ENCODE measurements at regions not wholly inside any gene's neighbourhood (a gene's known extent, or its start where the extent isn't known, plus 50 kb on each side); places are given as distances from the start of the nearest gene placed in this dataset.
A peak's percentile ranks its signal among the peaks of the same experiment; 100 is the strongest.
"Not testable (repeated sequence)": the region's sequence is repeated elsewhere in the genome, so short reads cannot be mapped to it uniquely, and the experiment has no call there.

DNA sequence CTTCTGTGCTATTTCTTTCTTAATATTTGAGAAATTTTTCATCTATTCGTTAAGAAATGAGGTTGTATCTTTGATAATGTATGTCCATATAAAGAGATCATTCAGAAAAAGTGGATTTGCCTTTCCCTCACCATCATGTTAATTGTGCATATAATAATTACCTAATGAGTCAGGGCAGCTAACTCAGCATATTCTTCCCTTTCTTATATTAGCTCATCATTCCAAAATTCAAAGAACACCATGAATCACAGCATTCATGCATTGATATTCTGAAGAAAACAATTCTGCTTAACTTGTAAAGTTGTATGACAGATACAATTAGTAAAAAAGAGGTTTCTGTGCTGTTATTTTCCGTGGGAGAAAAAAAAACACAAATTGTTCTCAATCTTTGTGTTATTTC lies 630.6 kb downstream of the TLE1 start:
- DNase-seq = no peak

DNA sequence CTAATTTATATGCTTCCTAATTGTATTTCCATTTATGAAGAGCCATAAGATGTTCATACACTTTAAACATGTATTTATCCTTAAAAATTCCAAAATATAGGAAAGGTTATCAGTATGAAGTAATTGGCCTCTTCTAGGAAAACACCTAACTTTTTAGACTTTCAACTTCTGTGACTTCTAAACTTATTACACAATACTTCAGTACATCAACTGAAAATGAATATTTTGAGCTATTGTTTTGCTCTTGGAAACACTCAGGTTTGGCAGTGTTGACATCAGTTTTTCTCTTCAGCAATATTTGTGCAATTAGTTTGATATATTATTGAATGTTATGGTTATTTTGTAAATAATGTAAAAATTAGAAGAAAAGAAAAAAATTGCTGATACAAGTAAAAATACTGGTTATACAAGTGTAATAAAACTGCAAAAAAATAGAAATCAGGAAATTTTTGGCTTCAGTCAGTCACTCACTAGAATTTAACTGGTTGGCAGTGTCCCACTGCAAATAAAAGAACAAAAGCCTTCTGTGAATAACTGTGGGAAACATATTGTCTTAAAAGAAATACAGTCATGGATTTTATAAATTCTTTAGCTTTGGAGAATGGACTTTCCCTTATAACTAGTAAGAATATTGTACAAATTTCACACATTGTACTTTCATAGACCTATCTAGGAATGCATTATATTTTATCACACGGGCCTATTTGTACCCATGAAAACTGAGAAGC lies 635.9 kb downstream of the TLE1 start:
- DNase-seq = no peak

DNA sequence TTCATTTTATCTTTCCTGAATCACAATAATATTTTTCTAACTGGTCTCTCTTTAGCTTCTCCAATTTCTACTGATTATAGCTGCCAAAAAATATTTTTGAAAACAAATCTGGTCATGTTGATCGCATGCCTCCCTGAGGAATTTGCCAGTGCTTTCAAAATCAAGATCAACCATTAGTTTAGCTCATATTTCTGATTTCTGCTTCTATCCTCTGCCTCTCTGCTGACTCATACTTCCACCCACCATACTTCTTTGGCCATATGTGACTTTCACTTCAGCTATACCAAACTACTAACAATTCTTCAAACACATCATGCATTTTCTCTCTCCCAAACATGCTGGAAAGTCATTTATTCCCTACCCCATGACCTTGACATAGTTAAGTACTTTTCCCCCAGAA lies 636.5 kb downstream of the TLE1 start:
- no peak for DNase-seq

DNA sequence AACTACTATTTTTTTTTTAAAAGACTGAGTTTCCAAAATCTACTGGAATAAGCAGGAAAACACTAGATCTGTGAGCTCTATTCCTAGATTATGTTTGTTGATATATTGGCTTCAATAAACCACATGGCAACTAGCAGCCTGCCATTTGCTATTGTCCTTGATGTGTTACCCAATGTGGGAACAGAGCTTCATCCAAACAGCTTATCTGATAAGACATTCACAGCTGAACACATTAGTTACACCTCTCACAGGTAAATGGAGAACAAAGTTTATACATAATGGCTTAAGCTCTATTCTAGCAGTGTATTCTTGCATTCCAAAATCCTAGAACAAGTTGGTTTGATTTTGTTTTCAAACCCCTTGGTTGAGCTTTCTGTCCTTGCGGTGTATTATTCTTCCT lies 642.1 kb downstream of the TLE1 start:
- DNase-seq = no peak

DNA sequence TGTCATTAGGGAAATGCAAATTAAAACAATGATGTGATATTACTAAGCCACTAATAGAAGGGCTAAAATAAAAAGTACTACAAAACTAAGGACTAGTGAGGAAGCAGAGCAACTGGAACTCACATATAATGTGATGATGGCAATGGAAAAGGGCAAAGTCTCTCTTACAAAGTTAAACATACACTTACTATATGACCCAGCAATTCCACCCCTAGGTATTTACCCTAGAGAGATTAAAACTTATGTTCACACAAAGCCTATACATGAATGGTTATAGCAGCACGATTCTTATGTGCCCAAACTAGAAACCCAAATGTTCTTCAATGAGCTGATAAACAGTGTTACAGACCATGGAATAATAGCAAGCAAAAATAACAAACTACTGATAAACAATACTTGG lies 643.7 kb downstream of the TLE1 start:
- no peak for DNase-seq

DNA sequence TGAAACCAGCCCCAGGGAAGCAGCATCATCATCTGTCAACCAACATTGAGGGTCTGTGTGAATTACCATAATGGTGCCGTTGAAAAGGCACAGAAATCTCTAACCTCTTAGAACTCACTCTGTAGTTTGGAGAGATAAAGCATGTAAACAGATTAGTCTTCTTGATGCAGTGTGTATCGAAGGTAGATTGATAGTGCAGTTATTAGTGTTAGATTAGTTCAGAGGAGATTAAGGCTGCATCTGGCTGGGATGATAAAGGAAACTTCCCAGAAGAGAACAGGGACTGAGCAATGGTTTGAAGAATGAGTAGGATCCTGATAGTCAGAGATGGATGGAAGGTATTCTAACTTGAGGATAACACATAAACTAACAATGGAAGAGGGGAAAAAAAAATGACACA lies 651.5 kb downstream of the TLE1 start:
- DNase-seq = no peak

DNA sequence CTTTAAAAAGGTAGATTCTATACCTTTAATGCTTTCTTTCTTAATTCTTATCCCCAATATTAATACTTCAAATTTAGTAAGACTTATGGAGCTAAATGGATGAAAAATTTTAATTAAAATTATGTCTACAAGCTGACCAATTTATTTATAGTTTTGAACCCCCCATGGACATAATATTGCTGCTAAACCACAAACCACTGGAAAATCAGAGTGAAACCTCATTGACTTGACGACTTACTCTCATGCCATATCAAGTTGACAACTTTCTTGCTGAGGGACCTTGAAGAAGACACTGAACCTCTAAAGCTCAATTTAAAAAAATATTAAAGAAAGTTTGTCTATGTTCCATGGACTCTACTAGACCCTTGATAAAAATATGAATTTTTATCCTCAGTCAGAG lies 653.7 kb downstream of the TLE1 start:
- DNase-seq = no peak

DNA sequence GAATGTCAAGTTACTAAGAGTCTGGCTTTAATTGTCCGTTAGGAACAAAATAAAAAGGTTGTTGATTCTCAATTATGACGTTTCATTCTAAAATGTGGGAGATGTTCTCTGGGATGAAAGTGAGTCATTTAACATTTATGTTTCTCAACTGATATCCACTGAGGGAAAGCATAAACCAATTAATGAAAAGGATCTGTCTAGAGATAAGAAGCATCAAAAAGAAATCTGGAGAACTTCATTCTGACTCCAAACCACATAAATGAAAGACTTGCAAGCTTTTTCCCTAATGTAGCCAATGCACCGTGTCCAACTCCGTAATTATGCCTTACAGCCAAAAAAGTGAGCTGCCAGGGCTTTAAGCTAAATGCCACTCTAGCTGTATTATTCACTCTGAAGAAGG lies 654.2 kb downstream of the TLE1 start:
- DNase-seq = no peak

DNA sequence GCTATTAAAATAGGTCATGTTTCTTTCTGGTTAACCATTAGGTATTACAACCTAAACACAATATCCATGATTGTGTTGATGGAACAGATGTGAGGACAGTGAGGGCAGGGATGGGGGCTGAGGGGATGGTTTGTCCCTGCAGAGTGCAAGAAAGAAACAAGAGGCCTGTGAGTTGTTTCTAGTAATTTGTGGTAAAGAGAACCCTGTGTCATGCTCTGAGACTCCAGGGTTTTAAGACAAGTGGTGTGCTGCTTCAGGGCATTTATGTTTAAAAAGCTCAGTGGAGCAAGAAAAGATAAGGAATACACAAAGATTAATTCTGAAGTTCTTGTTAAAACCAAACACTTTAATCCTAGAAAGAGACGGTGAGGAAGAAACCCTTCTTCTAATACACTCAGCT lies 656.5 kb downstream of the TLE1 start:
- DNase-seq = no peak

DNA sequence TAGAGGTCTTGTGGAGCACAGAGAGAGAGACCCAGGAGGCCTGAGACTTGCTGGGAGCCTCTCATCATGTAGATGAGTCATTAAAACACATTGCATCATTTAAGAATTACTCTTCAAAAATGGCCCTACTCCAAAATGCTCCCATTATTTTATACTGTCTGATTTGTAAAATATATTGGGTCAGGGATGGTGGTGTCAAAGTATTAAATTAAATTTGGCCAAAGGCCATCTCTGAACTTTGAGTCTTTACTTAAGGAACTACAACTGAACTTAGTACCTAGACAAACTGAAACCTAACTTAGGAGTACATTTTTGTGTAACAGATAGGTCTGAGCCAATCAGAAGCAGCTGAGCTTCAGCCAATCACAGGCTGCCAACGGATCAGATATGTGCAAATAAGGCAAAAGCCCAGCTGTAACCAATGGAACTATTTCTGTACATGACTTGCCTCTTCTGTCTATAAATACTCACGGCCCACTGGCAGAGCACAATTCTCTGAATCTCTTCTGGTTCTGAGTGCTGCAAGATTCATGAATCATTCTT lies 657.2 kb downstream of the TLE1 start:
- no peak for DNase-seq

DNA sequence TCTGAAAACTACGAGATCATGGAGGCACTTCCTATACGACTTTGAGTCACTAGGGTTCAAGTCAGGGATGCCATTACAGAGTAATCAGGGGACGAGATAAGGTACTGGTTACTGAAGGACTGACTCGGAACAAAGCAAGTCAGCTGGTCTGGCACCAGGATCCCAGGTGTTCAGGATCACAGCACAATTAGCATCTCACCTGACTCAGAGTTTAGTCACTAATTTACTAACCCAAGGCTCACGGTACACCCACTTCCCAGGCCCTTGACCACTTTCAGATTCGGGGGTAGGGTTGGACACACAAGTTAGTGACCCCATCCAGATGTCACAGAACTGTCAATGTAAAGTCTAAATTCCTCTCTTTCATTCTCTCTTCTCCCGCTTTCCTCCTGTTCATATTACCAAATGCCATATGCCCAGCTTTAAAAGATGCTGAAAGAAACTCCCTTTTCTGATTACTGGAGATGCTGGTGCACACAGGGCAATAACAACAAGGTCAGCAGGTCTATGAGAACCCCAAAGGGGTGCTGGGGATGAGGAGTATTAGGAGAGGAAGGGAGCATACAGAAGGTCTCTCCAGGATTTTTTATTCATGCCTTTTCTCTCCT lies 657.8 kb downstream of the TLE1 start:
- DNase-seq = no peak

DNA sequence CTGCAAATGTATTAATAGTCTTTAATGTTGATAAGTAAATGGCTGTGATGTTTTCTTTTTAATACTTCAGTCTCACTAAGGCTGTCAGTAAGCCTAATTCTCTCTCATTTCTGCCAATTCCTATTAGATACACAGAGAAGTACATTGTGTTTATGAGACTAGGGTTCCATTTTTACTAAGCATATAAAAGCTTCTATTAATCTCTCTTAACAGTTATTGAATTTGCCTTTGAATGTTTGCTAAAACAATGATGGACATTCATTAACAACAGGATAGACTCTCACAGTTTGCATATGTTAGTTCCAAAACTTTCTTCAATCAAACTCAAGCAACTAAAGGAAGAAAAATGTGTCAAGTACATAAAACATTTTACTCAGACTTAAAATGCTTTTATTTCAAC lies 659.3 kb downstream of the TLE1 start:
- no peak for DNase-seq

DNA sequence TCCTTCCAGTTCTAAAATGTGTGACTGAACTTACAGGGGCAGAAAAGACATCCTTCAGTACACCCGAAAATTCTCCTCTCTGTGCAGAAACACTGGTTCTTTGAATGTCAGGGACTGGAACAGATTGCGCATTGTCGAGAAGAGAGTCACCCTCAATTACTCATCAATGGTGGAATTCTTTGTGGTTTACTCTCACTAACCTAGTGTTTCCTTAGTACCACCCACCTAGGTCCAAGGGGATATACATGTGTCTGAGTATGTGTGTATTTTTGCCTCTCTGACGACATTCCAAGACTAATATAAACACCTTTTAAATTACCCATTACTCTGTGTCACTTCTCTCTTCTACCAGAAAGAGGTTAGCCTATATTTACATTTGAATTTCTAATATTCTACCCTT lies 660.8 kb downstream of the TLE1 start:
- no peak for DNase-seq

DNA sequence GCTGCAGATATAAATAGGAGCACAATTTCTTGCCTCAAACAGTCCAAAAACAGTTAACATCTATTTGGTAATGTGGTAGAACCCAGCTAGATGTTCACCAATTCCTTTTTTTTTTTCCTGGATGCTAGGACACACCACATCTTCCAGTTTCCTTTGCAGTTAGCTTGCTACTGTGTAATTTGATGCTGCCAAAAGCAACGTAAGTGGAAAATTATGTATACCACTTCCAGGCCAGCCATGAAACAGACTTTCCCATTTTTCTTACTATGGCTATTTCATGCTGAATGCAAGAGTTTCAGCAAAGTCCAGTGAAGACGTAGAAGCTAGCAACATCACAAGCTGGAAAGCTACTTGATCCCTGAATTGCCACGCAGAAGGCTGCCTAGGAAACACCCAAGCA lies 667.2 kb downstream of the TLE1 start:
- DNase-seq = no peak

DNA sequence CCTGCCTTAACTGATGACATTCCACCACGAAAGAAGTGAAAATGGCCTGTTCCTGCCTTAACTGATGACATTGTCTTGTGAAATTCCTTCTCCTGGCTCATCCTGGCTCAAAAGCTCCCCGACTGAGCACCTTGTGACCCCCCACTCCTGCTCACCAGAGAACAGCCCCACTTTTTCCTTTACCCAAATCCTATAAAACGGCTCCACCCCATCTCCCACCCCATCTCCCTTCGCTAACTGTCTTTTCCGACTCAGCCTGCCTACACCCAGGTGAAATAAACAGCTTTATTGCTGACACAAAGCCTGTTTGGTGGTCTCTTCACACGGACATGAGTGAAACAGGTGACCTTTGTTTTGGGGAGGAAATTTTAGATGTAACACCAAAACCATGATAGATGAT lies 674.4 kb downstream of the TLE1 start:
- DNase-seq = not testable (repeated sequence)

DNA sequence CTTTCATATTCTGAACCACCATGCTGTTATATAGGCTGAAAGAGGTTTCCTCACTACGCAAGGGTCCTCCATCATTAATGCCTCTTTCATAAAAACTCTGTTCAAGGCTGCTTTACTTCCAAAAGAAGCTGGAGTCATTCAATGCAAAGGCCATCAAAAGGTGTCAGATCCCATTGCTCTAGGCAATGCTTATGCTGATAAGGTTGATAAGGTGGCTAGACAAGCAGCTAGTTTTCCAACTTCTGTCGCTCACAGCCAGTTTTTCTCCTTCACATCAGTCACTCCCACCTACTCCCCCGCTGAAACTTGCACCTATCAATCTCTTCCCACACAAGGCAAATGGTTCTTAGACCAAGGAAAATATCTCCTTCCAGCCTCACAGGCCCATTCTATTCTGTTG lies 676.2 kb downstream of the TLE1 start:
- DNase-seq = not testable (repeated sequence)

DNA sequence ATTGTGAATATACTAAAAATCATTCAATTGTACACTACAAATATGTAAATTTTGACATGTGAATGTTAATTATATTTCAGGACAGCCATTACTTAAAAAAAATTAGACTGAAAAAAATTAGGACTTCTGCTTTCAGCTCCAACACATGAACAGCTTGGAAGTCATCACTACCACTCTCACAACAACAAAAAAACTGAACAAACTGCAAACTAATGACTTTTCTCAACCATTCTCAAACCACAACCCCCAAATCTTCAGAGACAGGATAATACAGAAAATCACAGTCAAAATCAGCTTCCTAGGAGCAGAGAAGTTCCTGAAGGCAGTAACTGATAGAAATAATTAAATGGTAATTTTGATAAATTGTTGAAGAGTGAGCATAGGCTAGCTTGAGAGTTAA lies 686.4 kb downstream of the TLE1 start:
- no peak for DNase-seq

DNA sequence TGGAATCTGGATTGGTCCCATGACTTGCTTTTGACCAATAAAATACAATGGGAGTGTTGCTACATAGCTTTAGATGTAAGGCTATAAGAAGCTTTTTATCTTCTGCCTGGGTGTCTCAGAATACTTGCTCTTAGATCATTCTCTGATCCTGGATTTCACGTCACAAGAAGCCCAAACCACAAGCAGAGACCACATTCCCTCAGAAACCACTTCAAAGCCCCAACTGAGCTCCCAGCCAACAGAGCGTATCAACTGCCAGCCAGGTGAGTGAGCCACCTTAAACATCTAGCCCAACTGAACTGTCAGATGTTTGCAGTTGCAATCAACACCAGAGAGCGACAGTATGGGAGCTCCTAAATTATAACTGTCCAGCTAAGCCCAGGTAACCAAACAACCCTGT lies 687.1 kb downstream of the TLE1 start:
- no peak for DNase-seq

DNA sequence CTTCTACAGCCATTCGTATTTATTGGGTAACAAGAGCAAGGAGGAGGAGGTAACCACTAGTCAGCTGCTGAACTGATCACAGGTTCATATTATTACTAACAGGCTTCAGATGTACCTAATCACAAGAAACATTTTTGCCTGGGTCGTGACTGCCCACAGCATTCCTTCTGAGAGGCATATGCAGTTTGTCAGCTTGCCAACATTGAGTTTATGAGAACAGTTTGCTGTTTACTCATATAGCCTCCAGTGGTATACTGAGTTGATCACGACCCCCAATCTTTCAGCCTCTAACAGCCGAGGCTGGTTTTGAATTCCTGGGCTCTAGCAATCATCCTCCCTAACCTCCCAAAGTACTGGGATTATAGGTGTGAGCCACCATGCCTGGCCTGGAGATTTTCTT lies 693.6 kb downstream of the TLE1 start:
- no peak for DNase-seq

DNA sequence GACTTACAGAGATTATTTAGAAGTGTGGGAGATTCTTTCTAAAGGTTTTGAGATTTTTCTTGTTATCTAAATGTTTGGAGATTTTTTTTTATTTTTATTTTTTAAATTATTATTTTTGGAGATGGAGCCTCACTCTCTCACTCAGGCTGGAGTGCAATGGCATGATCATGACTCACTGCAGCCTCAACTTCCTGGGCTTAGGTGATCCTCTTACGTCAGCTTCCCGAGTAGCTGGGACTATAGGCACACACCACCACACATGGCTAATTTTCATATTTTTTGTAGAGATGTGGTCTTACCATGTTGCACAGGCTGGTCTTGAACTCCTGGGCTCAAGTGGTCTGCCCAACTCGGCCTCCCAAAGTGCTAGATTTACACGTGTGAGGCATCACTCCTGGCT lies 694.5 kb downstream of the TLE1 start:
- no peak for DNase-seq

DNA sequence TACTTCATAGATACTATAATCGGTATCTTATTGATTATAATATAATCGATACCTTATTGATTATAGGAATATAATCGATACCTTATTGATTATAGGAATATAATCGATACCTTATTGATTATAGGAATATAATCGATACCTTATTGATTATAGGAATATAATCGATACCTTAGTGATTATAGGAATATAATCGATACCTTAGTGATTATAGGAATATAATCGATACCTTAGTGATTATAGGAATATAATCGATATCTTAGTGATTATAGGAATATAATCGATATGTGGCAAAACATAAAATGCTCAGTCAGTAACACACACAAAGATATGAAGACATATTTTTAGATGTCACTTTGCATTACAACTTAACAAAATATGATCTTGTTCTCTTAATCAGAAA lies 703.8 kb downstream of the TLE1 start:
- DNase-seq = not testable (repeated sequence)

DNA sequence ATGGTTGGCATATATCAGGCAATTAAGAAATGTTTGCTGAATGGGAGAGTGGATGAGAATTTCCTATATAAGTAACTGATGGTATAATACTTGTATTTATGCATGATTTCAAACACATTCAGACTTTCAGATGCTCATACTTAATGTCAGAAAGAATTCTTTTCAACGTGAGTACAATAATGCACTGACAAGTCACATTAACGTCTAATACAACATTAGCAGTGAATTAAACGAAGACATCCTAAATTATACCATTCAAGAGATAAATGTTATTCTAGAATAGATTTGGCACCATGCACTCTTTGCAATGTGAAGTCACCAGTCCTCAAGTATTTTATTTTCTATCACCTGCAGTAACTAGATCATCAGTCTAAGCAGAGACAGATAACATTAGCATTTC lies 712.9 kb downstream of the TLE1 start:
- DNase-seq = no peak

DNA sequence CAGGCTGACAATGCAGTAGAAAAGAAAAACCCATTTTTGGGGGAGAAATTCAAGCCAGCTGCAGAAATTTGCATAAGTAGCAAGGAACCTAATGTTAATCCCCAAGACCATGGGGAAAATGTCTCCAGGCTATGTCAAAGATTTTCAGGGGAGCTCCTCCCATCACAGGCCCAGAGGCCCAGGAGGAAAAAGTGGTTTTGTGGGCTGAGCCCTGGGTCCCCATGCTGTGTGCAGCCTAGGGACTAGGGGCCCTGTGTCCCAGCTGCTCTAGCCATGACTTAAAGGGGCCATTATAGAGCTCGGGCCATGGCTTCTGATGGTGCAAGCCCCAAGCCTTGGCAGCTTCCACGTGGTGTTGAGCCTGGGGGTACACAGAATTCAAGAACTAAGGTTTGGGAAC lies 719.0 kb downstream of the TLE1 start:
- DNase-seq = not testable (repeated sequence)

DNA sequence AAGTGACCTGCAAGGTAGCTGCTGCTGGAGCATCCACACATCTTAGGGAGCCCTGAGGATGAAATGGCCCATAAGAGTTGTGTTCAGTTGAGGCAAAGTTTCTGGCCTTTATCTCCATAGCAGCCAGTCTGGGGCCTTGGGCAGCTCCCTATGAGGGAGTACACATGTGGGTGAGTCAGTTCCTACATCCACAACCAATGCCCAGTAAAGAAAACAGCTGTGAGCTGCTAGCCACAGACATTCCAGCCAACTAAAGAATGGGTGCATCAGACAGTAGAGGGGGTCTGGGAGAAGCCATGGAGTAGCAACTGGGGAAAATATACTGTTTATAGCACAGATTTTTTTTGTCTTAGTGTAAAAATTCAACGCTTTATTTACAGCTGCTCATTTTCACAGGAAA lies 720.7 kb downstream of the TLE1 start:
- DNase-seq = no peak

DNA sequence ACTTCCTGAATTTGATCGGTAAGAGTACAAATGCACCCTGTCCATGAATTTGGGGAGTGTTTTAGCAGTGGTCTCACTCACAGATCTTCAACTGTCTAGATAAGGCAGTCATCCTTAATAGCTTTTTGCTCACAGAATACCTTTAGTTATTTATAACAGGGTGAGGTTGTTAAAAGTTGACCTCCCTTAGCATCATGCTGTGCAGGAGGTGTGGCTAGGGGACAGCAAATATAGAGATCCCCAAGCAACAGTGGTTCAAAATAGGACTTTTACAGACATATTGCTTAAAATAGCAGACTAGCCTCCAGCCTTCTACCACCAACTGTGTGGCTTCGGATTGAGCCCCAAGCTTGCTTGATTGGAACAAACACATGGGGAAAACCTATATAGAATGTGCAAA lies 724.4 kb downstream of the TLE1 start:
- peak; percentile 88 for DNase-seq

Data from NCI-H2227 treated with DMSO at 0.1 percent for 48 hours (cell line).